K562 (cell line): ENCODE measurements at regions not wholly inside any gene's neighbourhood (a gene's known extent, or its start where the extent isn't known, plus 50 kb on each side); places are given as distances from the start of the nearest gene placed in this dataset.

Experiments used
- ATAC-seq: fragments of 200-7000 bp; cut with Tn5 transposase; 3 replicates; pipeline ENCODE4 v1.9.1; 2020; ENCODE audit warnings: moderate library complexity
- BruUV-seq: library from RNA; stranded (reverse); fragments of 400-500 nt; replicated peaks from 2 replicates; lab custom pipeline; 2021; lab: Mats Ljungman, UMichigan
- CTCF ChIA-PET: fragments of 300-600 bp; formaldehyde crosslinking; extraction: SDS; loops from one replicate; lab custom pipeline; 2021; ENCODE audit warnings: low intra/inter-chr PET ratio; lab: Yijun Ruan, JAX
- POLR2A ChIA-PET: fragments of 300-600, 350-650 bp; sonication (Branson Sonifier 250); formaldehyde crosslinking; extraction: SDS; loops from one replicate; lab custom pipeline; 2021; ENCODE audit warnings: antibody characterized with exemption, inconsistent platforms; lab: Yijun Ruan, JAX
- DNase-seq, 4 experiments: peaks; one replicate each; pipeline versions ENCODE4 v3.0.0 to v3.0.0-alpha.2; 2011 to 2018; ENCODE audit warnings: low spot score in 3 of 4, mixed read lengths in 3 of 4; ENCODE audit errors: extremely low read depth in 1 of 4
- FAIRE-seq: peaks from 2 replicates; lab custom pipeline; 2011; peaks lifted over from hg19 to GRCh38; lab: Jason Lieb, UNC
- H2AFZ ChIP-seq: 2 replicates; pipeline ENCODE4 v1.6.0; 2011; ENCODE audit warnings: low read depth, low read length, control low read depth, inconsistent platforms
- H3K27ac ChIP-seq: fragments of 200-600 bp; 3 replicates; pipeline ENCODE4 v1.8.0; 2011; ENCODE audit warnings: low read depth, mild to moderate bottlenecking, control low read depth, inconsistent platforms, low read length, moderate library complexity, mixed read lengths; ENCODE audit errors: extremely low read depth
- H3K27me3 ChIP-seq, 2 experiments: fragments of 300-600 bp in 1 of 2; 2 replicates in 1 of 2; 3 replicates in 1 of 2; pipeline versions ENCODE4 v1.6.0 to v1.8.0; 2011; ENCODE audit warnings: inconsistent platforms in 2 of 2, low read length in 2 of 2, mild to moderate bottlenecking in 1 of 2, mixed read lengths in 1 of 2, moderate library complexity in 1 of 2; ENCODE audit not compliant: control insufficient read depth in 2 of 2, insufficient read depth in 2 of 2
- H3K36me3 ChIP-seq: fragments of 300-600 bp; 3 replicates; pipeline ENCODE4 v1.8.0; 2011; ENCODE audit warnings: mild to moderate bottlenecking, low read length, inconsistent platforms; ENCODE audit not compliant: control insufficient read depth, insufficient read depth
- H3K4me1 ChIP-seq, 2 experiments: fragments of 200-600 bp in 1 of 2; replicated peaks in 1 of 2; 2 replicates in 1 of 2; 3 replicates in 1 of 2; pipeline versions ENCODE4 v1.5.1 to v1.8.0; 2011; ENCODE audit warnings: inconsistent platforms in 2 of 2, low read length in 2 of 2, mild to moderate bottlenecking in 1 of 2, mixed read lengths in 1 of 2, moderate library complexity in 1 of 2; ENCODE audit not compliant: control insufficient read depth in 2 of 2, insufficient read depth in 2 of 2
- H3K4me2 ChIP-seq: 2 replicates; pipeline ENCODE4 v1.6.1; 2011; ENCODE audit warnings: low read length, control low read depth, inconsistent platforms, mixed read lengths; ENCODE audit not compliant: insufficient read depth
- H3K4me3 ChIP-seq: fragments of 200-600 bp; sonication (generic), shearing (Covaris generic); 2 replicates; pipeline ENCODE4 v1.5.1; 2016; ENCODE audit warnings: control low read depth, inconsistent platforms
- H3K79me2 ChIP-seq: fragments of 200-600 bp; 3 replicates; pipeline ENCODE4 v1.8.0; 2011; ENCODE audit warnings: low read length, inconsistent platforms; ENCODE audit not compliant: control insufficient read depth, insufficient read depth
- H3K9ac ChIP-seq, 2 experiments: 2 replicates each; pipeline versions ENCODE4 v1.6.0 to v1.6.1; 2011; ENCODE audit warnings: low read depth in 2 of 2, low read length in 2 of 2, control low read depth in 1 of 2, inconsistent platforms in 1 of 2, mild to moderate bottlenecking in 1 of 2, mixed read lengths in 1 of 2; ENCODE audit not compliant: insufficient read depth in 1 of 2
- H3K9me1 ChIP-seq: one replicate; pipeline ENCODE4 v1.6.0; 2011; ENCODE audit warnings: inconsistent platforms, mild to moderate bottlenecking, low read length, moderate library complexity; ENCODE audit not compliant: control insufficient read depth, insufficient read depth
- H3K9me3 ChIP-seq: replicated peaks from 2 replicates; pipeline ENCODE4 v1.5.1; 2011; ENCODE audit warnings: low read depth, low read length, inconsistent platforms; ENCODE audit not compliant: control insufficient read depth, insufficient read depth
- H4K20me1 ChIP-seq: replicated peaks from 2 replicates; pipeline ENCODE4 v1.6.1; 2011; ENCODE audit warnings: low read length, inconsistent platforms, mixed read lengths; ENCODE audit not compliant: control insufficient read depth, insufficient read depth
- DEAF1 ChIP-seq: fragments of 450-650 bp; formaldehyde crosslinking; IDR thresholded peaks from 2 replicates; pipeline ENCODE4 v1.4.0; 2020; ENCODE audit warnings: mild to moderate bottlenecking, moderate library complexity
- E2F4 ChIP-seq: sonication (generic); formaldehyde crosslinking; IDR thresholded peaks from 2 replicates; pipeline ENCODE4 v1.8.0; 2022; ENCODE audit warnings: mild to moderate bottlenecking, low read depth, missing genetic modification reagents
- FOXJ2 ChIP-seq: fragments of 200-800 bp; sonication (Bioruptor generic); IDR thresholded peaks from 2 replicates; pipeline ENCODE4 v1.6.1; 2016; ENCODE audit warnings: missing genetic modification characterization, missing compliant biosample characterization
- GTF2E2 ChIP-seq: fragments of 200-800 bp; sonication (Bioruptor generic); IDR thresholded peaks from 2 replicates; pipeline ENCODE4 v1.6.1; 2016; ENCODE audit warnings: missing genetic modification characterization, missing compliant biosample characterization
- L3MBTL2 ChIP-seq: fragments of 450-650 bp; IDR thresholded peaks from 2 replicates; pipeline ENCODE4 v1.6.1; 2016; ENCODE audit warnings: mild to moderate bottlenecking, moderate library complexity
- MCM2 ChIP-seq: fragments of 450-650 bp; IDR thresholded peaks from 2 replicates; pipeline ENCODE4 v1.6.1; 2017; ENCODE audit warnings: low read depth, mild to moderate bottlenecking
- MYBL2 ChIP-seq, 2 experiments: fragments of 450-650 bp in 1 of 2; sonication (generic) in 1 of 2; formaldehyde crosslinking in 1 of 2; IDR thresholded peaks; 2 replicates each; pipeline versions ENCODE4 v1.6.1 to v1.8.1; 2017 to 2022; ENCODE audit warnings: borderline replicate concordance in 1 of 2, inconsistent platforms in 1 of 2, low read depth in 1 of 2, mild to moderate bottlenecking in 1 of 2, missing genetic modification reagents in 1 of 2, moderate library complexity in 1 of 2
- RFX1 ChIP-seq: fragments of 450-650 bp; IDR thresholded peaks from 2 replicates; pipeline ENCODE4 v1.6.1; 2016; ENCODE audit warnings: mild to moderate bottlenecking, moderate library complexity
- STAT5B ChIP-seq: fragments of 250-450 bp; sonication (Bioruptor Pico); IDR thresholded peaks from 2 replicates; pipeline ENCODE4 v1.8.0; 2021; ENCODE audit warnings: mild to moderate bottlenecking, inconsistent platforms
- TFE3 ChIP-seq: fragments of 450-650 bp; formaldehyde crosslinking; IDR thresholded peaks from 2 replicates; pipeline ENCODE4 v1.4.0; 2020; ENCODE audit warnings: mild to moderate bottlenecking, mixed read lengths
- ZNF232 ChIP-seq: sonication (generic); formaldehyde crosslinking; IDR thresholded peaks from 2 replicates; pipeline ENCODE4 v1.8.0; 2022; ENCODE audit warnings: mild to moderate bottlenecking, missing genetic modification reagents
- WGBS: fragments of 100-300 bp; shearing (Covaris generic); methylation state at CpG from one replicate; pipeline ENCODE4 v1.1.6; 2016; ENCODE audit warnings: low coverage, mixed read lengths; ENCODE audit not compliant: insufficient coverage; ENCODE audit errors: missing lambda C conversion rate; 5-methylcytosine and 5-hydroxymethylcytosine counted together
- in situ Hi-C: fragments of 300-500 bp; cut with MboI; formaldehyde crosslinking; loops from 4 replicates; pipeline ENCODE4 v1.15.0; 2018; ENCODE audit warnings: inconsistent platforms, mixed read lengths
- intact Hi-C: fragments of 100-400 bp; cut with micrococcal nuclease; formaldehyde crosslinking; loops from 2 replicates; pipeline ENCODE4 v1.14.2; 2022

GRCh38 chr10:106499448-106499847, 665.1 kb downstream of the SORCS1 start (continued):
- TF ChIP-seq L3MBTL2 (no peak), MCM2 (no peak)
- TF ChIP-seq, all 486 proteins: peak for 0

GRCh38 chr10:106498675-106499074, 665.8 kb downstream of the SORCS1 start:
- H4K20me1 ChIP-seq: no peaks in the 10 kb centered on the region
- H3K79me2 ChIP-seq: no peaks in the 10 kb centered on the region
- FAIRE-seq: no peak
- H3K9ac ChIP-seq: no peak overlapping the region
- 0% methylated on average over 4 of the region's 4 CpGs for WGBS
- in situ Hi-C loops: no loop called here
- no peaks in the 10 kb centered on the region for H3K27me3 ChIP-seq
- ChIA-PET POLR2A (interaction anchor here (0.6 kb wide), 1 partner anchor 269 kb away, joined by 5 read pairs; no protein-coding TSS in a partner anchor), CTCF (no interaction called here)
- no peak overlapping the region for H2AFZ ChIP-seq
- no peaks in the 10 kb centered on the region for H3K9me3 ChIP-seq
- no peak overlapping the region for H3K4me2 ChIP-seq
- TF ChIP-seq DEAF1: no peak
- no peak for DNase-seq
- no peaks in the 10 kb centered on the region for H3K36me3 ChIP-seq
- H3K27ac ChIP-seq: no peak overlapping the region
- no peaks in the 10 kb centered on the region for H3K9me1 ChIP-seq
- H3K4me3 ChIP-seq: no peak overlapping the region
- H3K4me1 ChIP-seq: no peaks in the 10 kb centered on the region
- ATAC-seq: no peak
- no TSS peak for BruUV-seq
- intact Hi-C loops: no loop called here

- H3K27ac ChIP-seq: no peak overlapping the region
- no peak overlapping the region for H3K4me3 ChIP-seq
- no peak overlapping the region for H3K9ac ChIP-seq
- DNase-seq (no peak), ATAC-seq (no peak), FAIRE-seq (no peak)
- no peak overlapping the region for H2AFZ ChIP-seq
- H3K27me3 ChIP-seq: no peaks in the 10 kb centered on the region
- H3K79me2 ChIP-seq: no peaks in the 10 kb centered on the region
- no TSS peak for BruUV-seq
- no peaks in the 10 kb centered on the region for H3K4me1 ChIP-seq
- TF ChIP-seq TFE3 (no peak), FOXJ2 (tag) (no peak), MYBL2 (IDR thresholded peaks at IDR 0.05; ENCODE audit: low read depth) (no peak), MYBL2 (CRISPR knock-in tag; IDR thresholded peaks at IDR 0.05; ENCODE audit: borderline replicate concordance) (no peak), ZNF232 (CRISPR knock-in tag) (no peak), GTF2E2 (tag) (no peak), E2F4 (CRISPR knock-in tag) (no peak), STAT5B (CRISPR knock-in tag) (no peak), RFX1 (no peak)
- H3K9me1 ChIP-seq: no peaks in the 10 kb centered on the region
- WGBS: 3% methylated on average over 3 of the region's 3 CpGs
- no peaks in the 10 kb centered on the region for H3K9me3 ChIP-seq
- CTCF ChIA-PET: no interaction called here
- in situ Hi-C loops: no loop called here
- intact Hi-C loops: no loop called here
- H3K4me2 ChIP-seq: no peak overlapping the region
- H4K20me1 ChIP-seq: no peaks in the 10 kb centered on the region
- H3K36me3 ChIP-seq: no peaks in the 10 kb centered on the region
- POLR2A ChIA-PET: no interaction called here
These were observed 668.6 kb downstream of the SORCS1 start for GRCh38 chr10:106495931-106496330.
